OCI-LY3 (cell line): ENCODE measurements at regions not wholly inside any gene's neighbourhood (a gene's known extent, or its start where the extent isn't known, plus 50 kb on each side); places are given as distances from the start of the nearest gene placed in this dataset.

Experiments used
- H2AFZ ChIP-seq: fragments of 200-600, 300-600 bp; shearing (Covaris generic); 2 replicates; pipeline ENCODE4 v1.6.0; 2014; ENCODE audit warnings: antibody characterized with exemption, low read depth, low read length
- H3K27ac ChIP-seq: fragments of 200-600, 300-600 bp; sonication (generic); 2 replicates; pipeline ENCODE4 v1.5.1; 2014; ENCODE audit warnings: mild to moderate bottlenecking, low read length, moderate library complexity, mixed read lengths
- H3K27me3 ChIP-seq: fragments of 200-600, 300-600 bp; sonication (generic); 2 replicates; pipeline ENCODE4 v1.6.1; 2014; ENCODE audit warnings: low read depth, low read length, mixed read lengths
- H3K36me3 ChIP-seq: fragments of 200-600, 300-600 bp; sonication (generic); replicated peaks from 2 replicates; pipeline ENCODE3; 2014; ENCODE audit warnings: low read depth, low read length, mixed read lengths
- H3K4me1 ChIP-seq: fragments of 300-600, 200-600 bp; sonication (generic); 2 replicates; pipeline ENCODE4 v1.6.1; 2014; ENCODE audit warnings: low read length, mixed read lengths
- H3K4me2 ChIP-seq: fragments of 200-600, 300-600 bp; sonication (generic); 2 replicates; pipeline ENCODE4 v1.6.1; 2014; ENCODE audit warnings: low read length, mixed read lengths
- H3K4me3 ChIP-seq: fragments of 300-600, 200-600 bp; sonication (generic); 2 replicates; pipeline ENCODE4 v1.5.1; 2014; ENCODE audit warnings: antibody characterized with exemption, mild to moderate bottlenecking, low read length, moderate library complexity
- H3K79me2 ChIP-seq: fragments of 300-600, 200-600 bp; shearing (Covaris generic); 2 replicates; pipeline ENCODE4 v1.6.1; 2014; ENCODE audit warnings: mild to moderate bottlenecking, low read length, mixed read lengths
- H3K9ac ChIP-seq: fragments of 300-600, 200-600 bp; shearing (Covaris generic); 2 replicates; pipeline ENCODE4 v1.6.0; 2014; ENCODE audit warnings: mild to moderate bottlenecking, low read length, moderate library complexity
- H3K9me3 ChIP-seq: fragments of 200-600, 300-600 bp; shearing (Covaris generic); 2 replicates; pipeline ENCODE4 v1.6.1; 2014; ENCODE audit warnings: low read length, mixed read lengths; ENCODE audit not compliant: insufficient read depth
- H4K20me1 ChIP-seq: fragments of 200-600, 300-600 bp; sonication (generic); 2 replicates; pipeline ENCODE4 v1.6.1; 2016; ENCODE audit warnings: low read length, mixed read lengths; ENCODE audit not compliant: insufficient read depth
- CTCF ChIP-seq: fragments of 200-600, 300-600 bp; sonication (generic); IDR thresholded peaks from 2 replicates; pipeline ENCODE4 v1.5.1; 2014; ENCODE audit warnings: antibody characterized with exemption, low read length, low read depth
- EZH2phosphoT487 ChIP-seq: fragments of 200-600 bp; shearing (Covaris generic); IDR thresholded peaks from 2 replicates; pipeline ENCODE4 v1.6.1; 2018; ENCODE audit warnings: antibody characterized with exemption, mixed run types, low read depth

GRCh38 chr5:110288766-110289511, 437.5 kb downstream of the TMEM232 start:
- Histone ChIP-seq H3K9me3 (no peaks in the 10 kb centered on the region), H2AFZ (no peak overlapping the region), H3K27me3 (no peaks in the 10 kb centered on the region), H3K79me2 (no peaks in the 10 kb centered on the region), H3K4me3 (no peak overlapping the region), H3K9ac (no peak overlapping the region), H3K27ac (no peak overlapping the region), H3K4me2 (no peak overlapping the region; the same call in 1 of the 2 replicates), H4K20me1 (no peaks in the 10 kb centered on the region), H3K4me1 (no peaks in the 10 kb centered on the region; the same call in 1 of the 2 replicates), H3K36me3 (no peaks in the 10 kb centered on the region)
- TF ChIP-seq EZH2phosphoT487 = no peak
- TF ChIP-seq CTCF = no peak

GRCh38 chr5:110289512-110289810, 437.0 kb downstream of the TMEM232 start:
- H3K4me1 ChIP-seq = no peaks in the 10 kb centered on the region; the same call in 1 of the 2 replicates
- no peak overlapping the region for H2AFZ ChIP-seq
- H3K9ac ChIP-seq = no peak overlapping the region
- no peak overlapping the region for H3K27ac ChIP-seq
- no peaks in the 10 kb centered on the region for H3K9me3 ChIP-seq
- H3K4me3 ChIP-seq = no peak overlapping the region
- TF ChIP-seq EZH2phosphoT487 = no peak
- no peak for TF ChIP-seq CTCF
- no peak overlapping the region; the same call in 1 of the 2 replicates for H3K4me2 ChIP-seq
- no peaks in the 10 kb centered on the region for H3K27me3 ChIP-seq
- no peaks in the 10 kb centered on the region for H3K36me3 ChIP-seq
- H4K20me1 ChIP-seq = no peaks in the 10 kb centered on the region
- no peaks in the 10 kb centered on the region for H3K79me2 ChIP-seq

GRCh38 chr5:110290542-110290941, 435.9 kb downstream of the TMEM232 start:
- no peaks in the 10 kb centered on the region for H4K20me1 ChIP-seq
- no peak overlapping the region for H3K4me2 ChIP-seq
- H3K4me1 ChIP-seq = no peaks in the 10 kb centered on the region; the same call in 1 of the 2 replicates
- no peak overlapping the region for H3K4me3 ChIP-seq
- no peak overlapping the region for H2AFZ ChIP-seq
- TF ChIP-seq CTCF (no peak), EZH2phosphoT487 (no peak)
- no peaks in the 10 kb centered on the region for H3K27me3 ChIP-seq
- no peak overlapping the region for H3K27ac ChIP-seq
- H3K9ac ChIP-seq = no peak overlapping the region
- no peaks in the 10 kb centered on the region for H3K9me3 ChIP-seq
- H3K79me2 ChIP-seq = no peaks in the 10 kb centered on the region
- no peaks in the 10 kb centered on the region for H3K36me3 ChIP-seq

GRCh38 chr5:110294281-110294680, 432.2 kb downstream of the TMEM232 start:
- Histone ChIP-seq H3K27me3 (no peaks in the 10 kb centered on the region), H4K20me1 (no peaks in the 10 kb centered on the region), H3K9me3 (no peaks in the 10 kb centered on the region), H3K4me3 (no peak overlapping the region), H3K27ac (no peak overlapping the region), H2AFZ (no peak overlapping the region), H3K4me2 (no peak overlapping the region), H3K4me1 (no peaks in the 10 kb centered on the region; the same call in 1 of the 2 replicates), H3K9ac (no peak overlapping the region), H3K36me3 (no peaks in the 10 kb centered on the region), H3K79me2 (no peaks in the 10 kb centered on the region)
- TF ChIP-seq CTCF (no peak), EZH2phosphoT487 (no peak)
